ENCODE measurements at regions not wholly inside any gene's neighbourhood (a gene's known extent, or its start where the extent isn't known, plus 50 kb on each side); places are given as distances from the start of the nearest gene placed in this dataset.

DNA sequence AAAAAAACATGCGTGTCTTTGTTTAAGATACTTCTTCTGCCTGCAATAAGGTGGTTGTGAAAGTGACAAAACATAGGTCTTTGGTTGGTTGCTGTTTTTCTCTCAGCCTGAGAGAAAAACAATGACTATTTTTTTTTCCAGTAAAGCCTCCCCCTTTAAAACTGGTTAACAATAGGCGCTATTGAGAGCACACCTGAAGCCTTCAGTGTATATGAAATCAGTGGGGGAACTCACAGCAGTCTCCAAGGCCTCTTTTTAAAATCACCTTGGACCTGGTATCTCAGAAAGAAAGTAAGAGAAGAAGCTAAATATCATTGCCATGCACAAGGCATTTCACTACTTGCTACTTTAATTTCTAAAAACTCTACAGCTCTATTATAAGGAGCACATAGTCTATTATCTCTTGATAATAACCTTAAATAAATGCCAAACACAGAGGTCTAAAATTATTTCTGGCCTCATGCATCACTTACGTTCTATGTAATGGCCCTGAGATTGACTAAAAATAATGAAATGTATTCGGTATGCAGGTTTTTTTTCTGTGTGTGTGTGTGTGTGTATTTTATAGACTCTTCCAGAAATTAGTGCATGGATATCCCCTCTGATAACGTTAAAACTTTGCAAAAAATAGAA is 544.4 kb downstream of the TDRD15 start:
- no peak overlapping the region for H3K4me3 ChIP-seq (ENCODE audit: low read length)
- TF ChIP-seq, protein P1, sequence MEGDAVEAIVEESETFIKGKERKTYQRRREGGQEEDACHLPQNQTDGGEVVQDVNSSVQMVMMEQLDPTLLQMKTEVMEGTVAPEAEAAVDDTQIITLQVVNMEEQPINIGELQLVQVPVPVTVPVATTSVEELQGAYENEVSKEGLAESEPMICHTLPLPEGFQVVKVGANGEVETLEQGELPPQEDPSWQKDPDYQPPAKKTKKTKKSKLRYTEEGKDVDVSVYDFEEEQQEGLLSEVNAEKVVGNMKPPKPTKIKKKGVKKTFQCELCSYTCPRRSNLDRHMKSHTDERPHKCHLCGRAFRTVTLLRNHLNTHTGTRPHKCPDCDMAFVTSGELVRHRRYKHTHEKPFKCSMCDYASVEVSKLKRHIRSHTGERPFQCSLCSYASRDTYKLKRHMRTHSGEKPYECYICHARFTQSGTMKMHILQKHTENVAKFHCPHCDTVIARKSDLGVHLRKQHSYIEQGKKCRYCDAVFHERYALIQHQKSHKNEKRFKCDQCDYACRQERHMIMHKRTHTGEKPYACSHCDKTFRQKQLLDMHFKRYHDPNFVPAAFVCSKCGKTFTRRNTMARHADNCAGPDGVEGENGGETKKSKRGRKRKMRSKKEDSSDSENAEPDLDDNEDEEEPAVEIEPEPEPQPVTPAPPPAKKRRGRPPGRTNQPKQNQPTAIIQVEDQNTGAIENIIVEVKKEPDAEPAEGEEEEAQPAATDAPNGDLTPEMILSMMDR (conservative IDR thresholded peaks at IDR 0.05; ENCODE audit: low read depth, low read length): no peak

DNA sequence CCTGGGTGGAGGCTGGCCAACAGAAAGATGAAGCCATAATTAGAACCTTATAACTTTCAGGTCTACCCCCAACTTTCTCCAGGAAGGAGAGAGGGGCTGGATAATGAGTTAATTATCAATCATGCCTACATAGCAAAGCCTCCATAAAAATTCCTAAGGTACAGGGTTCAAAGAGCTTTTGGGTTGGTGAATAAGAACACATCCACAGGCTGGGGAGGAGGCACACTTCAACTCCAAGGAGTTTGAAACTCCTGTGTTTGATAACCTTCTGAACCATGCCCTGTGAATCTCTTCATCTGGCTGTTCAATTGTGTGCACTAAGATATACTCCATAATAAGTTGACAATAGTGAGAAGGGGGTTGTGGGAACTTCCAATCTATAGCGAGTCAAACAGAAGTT is 552.3 kb downstream of the TDRD15 start:
- no peak for DNase-seq (ENCODE audit: low read depth)
- TF ChIP-seq, protein P1 (conservative IDR thresholded peaks at IDR 0.05; ENCODE audit: low read depth, low read length): no peak

More for the DNA sequence above, 544.4 kb downstream of the TDRD15 start:
- no peak for DNase-seq (ENCODE audit: low read depth)

DNA sequence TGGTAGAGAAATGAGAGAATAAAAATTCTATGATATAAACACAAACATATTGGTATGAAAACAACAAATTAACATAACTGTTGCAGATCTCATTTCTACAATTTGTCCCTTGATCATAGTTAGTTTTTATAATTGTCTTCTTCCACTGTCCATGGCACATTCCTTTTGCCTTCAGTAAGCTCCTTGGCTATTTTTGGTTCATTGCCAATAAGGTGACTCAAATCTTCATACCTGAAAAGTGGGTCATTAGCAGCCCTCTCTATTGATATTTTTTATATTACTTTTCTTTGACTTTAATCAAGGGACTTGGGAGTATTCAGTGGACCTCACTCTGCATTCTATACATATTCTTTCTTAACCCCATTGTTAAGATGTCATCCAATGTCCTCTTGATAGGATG is 552.9 kb downstream of the TDRD15 start:
- no peak for DNase-seq (ENCODE audit: low read depth)
- TF ChIP-seq, protein P1 (conservative IDR thresholded peaks at IDR 0.05; ENCODE audit: low read depth, low read length): no peak
- no peak overlapping the region for H3K4me3 ChIP-seq (ENCODE audit: low read length)

More for the DNA sequence above, 552.3 kb downstream of the TDRD15 start:
- no peak overlapping the region for H3K4me3 ChIP-seq (ENCODE audit: low read length)

DNA sequence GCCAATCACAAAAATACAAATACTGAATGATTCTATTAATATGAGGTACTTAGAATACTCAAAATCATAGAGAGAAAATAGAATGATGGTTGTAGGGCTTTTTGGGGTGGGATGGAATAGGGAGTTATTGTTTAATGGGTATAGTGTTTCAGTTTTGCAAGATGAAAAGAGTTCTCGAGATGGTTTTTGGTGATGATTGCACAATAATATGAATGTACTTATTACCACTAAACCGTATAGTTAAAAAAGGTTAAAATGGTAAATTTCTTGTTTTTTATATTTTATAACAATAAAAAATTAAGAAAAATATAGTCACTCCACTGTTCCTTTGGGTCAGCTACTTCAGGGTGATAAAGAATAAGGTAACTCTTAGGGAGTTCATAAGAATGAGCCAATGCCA is 560.1 kb downstream of the TDRD15 start:
- TF ChIP-seq, protein P1 (conservative IDR thresholded peaks at IDR 0.05; ENCODE audit: low read depth, low read length): no peak

DNA sequence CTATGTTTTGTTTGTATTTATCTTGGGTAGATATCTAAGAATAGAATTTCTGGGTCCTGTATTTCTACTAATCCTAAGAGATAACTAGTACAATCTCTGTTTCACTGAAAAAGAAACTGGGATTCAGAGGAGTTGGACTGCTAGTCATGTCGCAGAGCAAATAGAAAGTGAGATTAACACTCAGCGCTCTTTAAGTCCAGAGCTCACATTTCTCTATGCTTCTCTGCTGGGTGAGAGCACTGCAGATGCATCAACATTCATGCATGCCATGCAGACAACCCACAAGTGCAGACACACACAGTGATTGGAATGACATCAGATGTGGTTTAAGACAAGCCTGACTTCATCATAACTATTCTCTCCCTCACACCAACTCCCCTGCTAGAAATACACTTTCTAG is 563.8 kb downstream of the TDRD15 start:
- TF ChIP-seq, protein P1 (conservative IDR thresholded peaks at IDR 0.05; ENCODE audit: low read depth, low read length): no peak
- no peak overlapping the region for H3K4me3 ChIP-seq (ENCODE audit: low read length)
- DNase-seq (ENCODE audit: low read depth): no peak

More for the DNA sequence above, 560.1 kb downstream of the TDRD15 start:
- DNase-seq (ENCODE audit: low read depth): no peak
- H3K4me3 ChIP-seq (ENCODE audit: low read length): no peak overlapping the region

DNA sequence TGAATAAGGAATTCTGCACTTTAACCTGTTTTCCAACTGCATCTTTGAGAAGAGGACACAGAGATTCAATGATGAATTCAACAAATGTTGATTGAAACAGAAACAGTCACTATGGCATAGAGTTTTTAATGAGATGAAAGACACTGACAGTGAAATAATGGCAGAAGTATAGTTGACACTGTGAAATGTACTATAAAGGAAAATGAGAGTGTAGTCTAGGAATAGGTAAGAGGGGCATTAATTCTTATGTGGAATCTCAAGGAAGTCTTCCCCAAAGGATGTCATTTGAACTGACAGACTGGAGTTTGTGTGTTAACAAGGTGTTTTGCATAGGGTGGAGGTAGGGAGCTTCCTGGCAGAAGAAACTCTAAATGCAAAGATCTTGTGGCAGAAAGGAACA is 566.2 kb downstream of the TDRD15 start:
- H3K4me3 ChIP-seq (ENCODE audit: low read length): no peak overlapping the region
- TF ChIP-seq, protein P1 (conservative IDR thresholded peaks at IDR 0.05; ENCODE audit: low read depth, low read length): no peak
- no peak for DNase-seq (ENCODE audit: low read depth)

DNA sequence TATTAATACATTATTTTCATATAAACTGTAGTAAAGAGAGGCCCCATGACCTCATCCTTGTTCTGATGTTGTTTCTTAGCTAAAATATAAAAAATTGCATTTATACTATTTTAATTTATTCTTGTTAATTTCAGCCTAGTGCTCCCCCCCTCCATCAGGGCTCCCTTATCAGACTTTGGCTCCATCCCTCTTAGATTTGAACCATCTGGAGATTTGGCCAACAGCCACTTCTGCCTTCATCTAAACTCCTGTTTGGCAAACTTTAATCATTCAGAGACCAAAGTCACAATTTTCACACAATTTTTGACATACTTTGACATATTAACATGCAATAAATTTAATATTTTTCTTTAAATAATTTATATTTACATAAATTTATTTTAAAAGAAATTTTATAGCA is 569.3 kb downstream of the TDRD15 start:
- no peak overlapping the region for H3K4me3 ChIP-seq (ENCODE audit: low read length)
- TF ChIP-seq, protein P1 (conservative IDR thresholded peaks at IDR 0.05; ENCODE audit: low read depth, low read length): no peak
- no peak for DNase-seq (ENCODE audit: low read depth)

Data from retinal pigment epithelial cell (primary cell).